ENCODE measurements at regions not wholly inside any gene's neighbourhood (a gene's known extent, or its start where the extent isn't known, plus 50 kb on each side); places are given as distances from the start of the nearest gene placed in this dataset.

- Histone ChIP-seq H3K27me3 (no peaks in the 10 kb centered on the region), H3K36me3 (no peaks in the 10 kb centered on the region), H3K9me3 (no peaks in the 10 kb centered on the region), H3K27ac (no peak overlapping the region), H3K4me3 (no peak overlapping the region), H3K4me1 (no peaks in the 10 kb centered on the region)
- no peak for DNase-seq
- TF ChIP-seq CTCF (IDR thresholded peaks at IDR 0.05 in 4 of 5, conservative IDR thresholded peaks at IDR 0.05 in 1 of 5) = no peak
- no peak for TF ChIP-seq POLR2A (IDR thresholded peaks at IDR 0.05)
- ATAC-seq = no peak
- in situ Hi-C loops (cut with MboI; ENCODE audit: low sequenced_read_pairs in 4 of 4) (no loop called here), intact Hi-C loops (cut with DNase I; ENCODE audit: low total_unique reads) (no loop called here)
Observed at GRCh38 chr10:35876248-35876647, 234.2 kb upstream of the FZD8 start.

GRCh38 chr10:35875016-35875676 lies 233.1 kb upstream of the FZD8 start:
- Histone ChIP-seq H3K4me3 (no peak overlapping the region), H3K27ac (no peak overlapping the region), H3K9me3 (no peaks in the 10 kb centered on the region), H3K36me3 (no peaks in the 10 kb centered on the region), H3K4me1 (no peaks in the 10 kb centered on the region), H3K27me3 (no peaks in the 10 kb centered on the region)
- in situ Hi-C loops (cut with MboI; ENCODE audit: low sequenced_read_pairs in 4 of 4) = no loop called here
- intact Hi-C loops (cut with DNase I; ENCODE audit: low total_unique reads) = no loop called here
- DNase-seq = no peak
- ATAC-seq = no peak
- TF ChIP-seq POLR2A (IDR thresholded peaks at IDR 0.05) = no peak
- TF ChIP-seq CTCF (IDR thresholded peaks at IDR 0.05 in 4 of 5, conservative IDR thresholded peaks at IDR 0.05 in 1 of 5) = no peak

GRCh38 chr10:35874311-35875015 lies 232.4 kb upstream of the FZD8 start:
- intact Hi-C loops (cut with DNase I; ENCODE audit: low total_unique reads) (no loop called here), in situ Hi-C loops (cut with MboI; ENCODE audit: low sequenced_read_pairs in 4 of 4) (no loop called here)
- Histone ChIP-seq H3K36me3 (no peaks in the 10 kb centered on the region), H3K4me3 (no peak overlapping the region), H3K27me3 (no peaks in the 10 kb centered on the region), H3K9me3 (no peaks in the 10 kb centered on the region), H3K4me1 (no peaks in the 10 kb centered on the region), H3K27ac (no peak overlapping the region)
- ATAC-seq (no peak), DNase-seq (no peak)
- TF ChIP-seq CTCF (IDR thresholded peaks at IDR 0.05 in 4 of 5, conservative IDR thresholded peaks at IDR 0.05 in 1 of 5) (no peak), POLR2A (IDR thresholded peaks at IDR 0.05) (no peak)

- H3K27me3 ChIP-seq = no peaks in the 10 kb centered on the region
- TF ChIP-seq POLR2A (IDR thresholded peaks at IDR 0.05) = no peak
- no peak for TF ChIP-seq CTCF (IDR thresholded peaks at IDR 0.05 in 4 of 5, conservative IDR thresholded peaks at IDR 0.05 in 1 of 5)
- H3K9me3 ChIP-seq = no peaks in the 10 kb centered on the region
- H3K4me1 ChIP-seq = no peaks in the 10 kb centered on the region
- intact Hi-C loops (cut with DNase I; ENCODE audit: low total_unique reads) (no loop called here), in situ Hi-C loops (cut with MboI; ENCODE audit: low sequenced_read_pairs in 4 of 4) (no loop called here)
- DNase-seq (no peak), ATAC-seq (no peak)
- H3K27ac ChIP-seq = no peak overlapping the region
- H3K36me3 ChIP-seq = no peaks in the 10 kb centered on the region
- no peak overlapping the region for H3K4me3 ChIP-seq
Observed at GRCh38 chr10:35872671-35873070, 230.6 kb upstream of the FZD8 start.

Data from gastrocnemius medialis (tissue), 4 donors.